ENCODE measurements at regions not wholly inside any gene's neighbourhood (a gene's known extent, or its start where the extent isn't known, plus 50 kb on each side); places are given as distances from the start of the nearest gene placed in this dataset.

DNA sequence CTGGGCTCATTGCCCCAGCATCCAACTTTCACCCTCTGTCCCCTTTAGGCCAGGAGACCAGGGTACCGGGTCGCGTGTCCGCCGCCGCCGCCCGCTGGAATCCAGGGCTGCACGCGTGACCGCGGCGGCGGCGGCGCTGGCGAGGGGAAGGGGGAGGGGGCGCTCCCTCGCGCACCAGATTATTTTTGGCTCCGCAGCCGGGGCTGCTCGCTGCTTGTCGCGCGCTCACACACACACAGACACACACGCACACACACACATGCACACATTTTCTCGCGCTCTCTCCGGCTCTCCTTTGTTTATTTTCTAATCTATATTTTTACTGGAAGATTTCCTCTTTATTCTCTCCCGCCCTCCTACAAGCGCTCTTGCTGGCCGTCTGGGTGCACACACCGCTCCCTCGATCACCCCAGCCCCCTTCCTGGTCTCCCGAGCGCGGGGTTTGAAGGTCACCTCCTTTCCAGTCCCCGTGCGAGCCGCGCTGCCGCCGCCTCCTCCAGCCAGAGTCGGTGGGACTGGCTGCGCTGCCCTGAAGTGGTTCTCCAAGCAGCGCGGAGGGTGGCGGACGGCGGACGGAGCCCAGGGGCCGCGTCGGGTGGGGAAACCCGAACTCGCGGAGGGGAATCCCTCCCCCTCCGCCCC, 921.4 kb upstream of the EEF2KMT start (continued):
- TF ChIP-seq ZNF214 (tag by site-specific recombination; IDR thresholded peaks at IDR 0.05; ENCODE audit: borderline replicate concordance) (no peak), ZNF701 (tag by site-specific recombination; IDR thresholded peaks at IDR 0.05) (no peak), ZNF248 (tag by site-specific recombination; IDR thresholded peaks at IDR 0.05) (no peak), ZBTB1 (tag by site-specific recombination; IDR thresholded peaks at IDR 0.05) (no peak)
- TF ChIP-seq, protein P1, sequence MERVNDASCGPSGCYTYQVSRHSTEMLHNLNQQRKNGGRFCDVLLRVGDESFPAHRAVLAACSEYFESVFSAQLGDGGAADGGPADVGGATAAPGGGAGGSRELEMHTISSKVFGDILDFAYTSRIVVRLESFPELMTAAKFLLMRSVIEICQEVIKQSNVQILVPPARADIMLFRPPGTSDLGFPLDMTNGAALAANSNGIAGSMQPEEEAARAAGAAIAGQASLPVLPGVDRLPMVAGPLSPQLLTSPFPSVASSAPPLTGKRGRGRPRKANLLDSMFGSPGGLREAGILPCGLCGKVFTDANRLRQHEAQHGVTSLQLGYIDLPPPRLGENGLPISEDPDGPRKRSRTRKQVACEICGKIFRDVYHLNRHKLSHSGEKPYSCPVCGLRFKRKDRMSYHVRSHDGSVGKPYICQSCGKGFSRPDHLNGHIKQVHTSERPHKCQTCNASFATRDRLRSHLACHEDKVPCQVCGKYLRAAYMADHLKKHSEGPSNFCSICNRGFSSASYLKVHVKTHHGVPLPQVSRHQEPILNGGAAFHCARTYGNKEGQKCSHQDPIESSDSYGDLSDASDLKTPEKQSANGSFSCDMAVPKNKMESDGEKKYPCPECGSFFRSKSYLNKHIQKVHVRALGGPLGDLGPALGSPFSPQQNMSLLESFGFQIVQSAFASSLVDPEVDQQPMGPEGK (tag by site-specific recombination; IDR thresholded peaks at IDR 0.05) = no peak

DNA sequence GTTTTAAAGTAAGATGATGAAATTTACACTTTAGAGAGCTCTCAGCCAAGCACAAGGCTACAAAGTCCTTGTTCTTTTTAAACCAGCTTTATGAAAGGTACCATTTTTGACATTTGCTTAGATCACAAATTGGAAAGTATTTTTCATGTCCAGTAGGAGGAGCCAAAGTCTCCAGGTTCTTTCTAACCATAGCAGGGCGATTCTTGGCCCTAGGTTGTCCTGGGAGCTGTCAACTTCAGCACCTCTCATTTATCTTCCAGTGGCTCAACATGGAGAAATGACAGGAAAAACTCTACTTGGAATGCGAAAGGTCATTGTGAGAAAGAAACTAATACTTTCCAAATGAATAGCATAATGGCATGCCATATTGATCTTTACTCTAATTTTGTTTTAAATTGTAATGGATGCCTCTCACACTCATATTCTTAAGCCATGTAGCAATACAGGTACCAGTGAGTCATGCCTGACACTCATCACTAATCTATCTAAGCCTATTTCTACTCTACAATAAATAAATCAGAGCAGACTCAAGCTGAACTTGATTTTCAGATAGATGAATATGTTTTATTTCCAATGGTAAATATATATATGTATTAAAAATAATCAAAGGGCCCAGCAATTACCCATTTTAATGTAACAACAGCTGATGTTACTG, 919.1 kb upstream of the EEF2KMT start:
- TF ChIP-seq ZNF654 (tag by site-specific recombination; IDR thresholded peaks at IDR 0.05; ENCODE audit: low read depth) (peak; percentile 21), ZSCAN30 (tag by site-specific recombination; IDR thresholded peaks at IDR 0.05) (no peak), ZNF274 (IDR thresholded peaks at IDR 0.05; ENCODE audit: low read length) (no peak), ZNF274 (tag by site-specific recombination; IDR thresholded peaks at IDR 0.05; ENCODE audit: borderline replicate concordance) (no peak), ZNF19 (tag by site-specific recombination; IDR thresholded peaks at IDR 0.05; ENCODE audit: low read depth) (no peak), HOXC10 (CRISPR knock-in tag; IDR thresholded peaks at IDR 0.05) (no peak), ZNF549 (tag by site-specific recombination; IDR thresholded peaks at IDR 0.05) (no peak)
- TF ChIP-seq, protein P2, sequence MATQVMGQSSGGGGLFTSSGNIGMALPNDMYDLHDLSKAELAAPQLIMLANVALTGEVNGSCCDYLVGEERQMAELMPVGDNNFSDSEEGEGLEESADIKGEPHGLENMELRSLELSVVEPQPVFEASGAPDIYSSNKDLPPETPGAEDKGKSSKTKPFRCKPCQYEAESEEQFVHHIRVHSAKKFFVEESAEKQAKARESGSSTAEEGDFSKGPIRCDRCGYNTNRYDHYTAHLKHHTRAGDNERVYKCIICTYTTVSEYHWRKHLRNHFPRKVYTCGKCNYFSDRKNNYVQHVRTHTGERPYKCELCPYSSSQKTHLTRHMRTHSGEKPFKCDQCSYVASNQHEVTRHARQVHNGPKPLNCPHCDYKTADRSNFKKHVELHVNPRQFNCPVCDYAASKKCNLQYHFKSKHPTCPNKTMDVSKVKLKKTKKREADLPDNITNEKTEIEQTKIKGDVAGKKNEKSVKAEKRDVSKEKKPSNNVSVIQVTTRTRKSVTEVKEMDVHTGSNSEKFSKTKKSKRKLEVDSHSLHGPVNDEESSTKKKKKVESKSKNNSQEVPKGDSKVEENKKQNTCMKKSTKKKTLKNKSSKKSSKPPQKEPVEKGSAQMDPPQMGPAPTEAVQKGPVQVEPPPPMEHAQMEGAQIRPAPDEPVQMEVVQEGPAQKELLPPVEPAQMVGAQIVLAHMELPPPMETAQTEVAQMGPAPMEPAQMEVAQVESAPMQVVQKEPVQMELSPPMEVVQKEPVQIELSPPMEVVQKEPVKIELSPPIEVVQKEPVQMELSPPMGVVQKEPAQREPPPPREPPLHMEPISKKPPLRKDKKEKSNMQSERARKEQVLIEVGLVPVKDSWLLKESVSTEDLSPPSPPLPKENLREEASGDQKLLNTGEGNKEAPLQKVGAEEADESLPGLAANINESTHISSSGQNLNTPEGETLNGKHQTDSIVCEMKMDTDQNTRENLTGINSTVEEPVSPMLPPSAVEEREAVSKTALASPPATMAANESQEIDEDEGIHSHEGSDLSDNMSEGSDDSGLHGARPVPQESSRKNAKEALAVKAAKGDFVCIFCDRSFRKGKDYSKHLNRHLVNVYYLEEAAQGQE (tag by site-specific recombination; IDR thresholded peaks at IDR 0.05) = peak; percentile 61; the same call in 1 of the 2 replicates
- ChIA-PET CTCF (interaction anchor here (0.6 to 1.7 kb wide), 9 partner anchors 12 to 857 kb away, joined by 3 to 6 read pairs (median 4); no protein-coding TSS in a partner anchor), POLR2A (no interaction called here)
- Histone ChIP-seq H3K4me1 (ENCODE audit: control insufficient read depth, insufficient read depth, low read length) (no peaks in the 10 kb centered on the region), H3K36me3 (ENCODE audit: control insufficient read depth in 2 of 2, insufficient read depth in 1 of 2, low read length in 2 of 2) (no peaks in the 10 kb centered on the region), H3K9me3 (ENCODE audit: control insufficient read depth, insufficient read depth, low read depth, low read length) (no peaks in the 10 kb centered on the region), H3K27ac (ENCODE audit: extremely low read depth, low read depth, low read length) (no peak overlapping the region), H3K4me3 (ENCODE audit: low read depth, low read length) (no peak overlapping the region)

DNA sequence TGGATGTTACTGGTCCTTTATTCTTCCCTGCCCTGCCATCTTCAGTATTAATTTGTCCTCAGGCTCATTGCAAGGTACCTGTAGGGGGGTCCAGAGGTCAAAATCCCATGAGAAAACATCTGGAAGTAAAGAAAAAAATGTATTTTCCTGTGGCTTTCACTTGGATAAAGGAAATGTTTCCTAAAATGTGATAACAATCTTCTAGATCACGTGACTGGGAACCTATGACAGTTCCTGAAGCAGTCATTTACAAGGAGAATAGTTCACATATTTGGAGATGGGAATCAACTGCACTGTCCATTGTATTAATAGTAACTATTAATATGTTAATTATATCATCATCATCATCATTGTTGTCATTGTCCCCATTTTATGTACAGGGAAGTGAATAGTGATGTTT, 915.1 kb upstream of the EEF2KMT start:
- Histone ChIP-seq H3K4me1 (ENCODE audit: control insufficient read depth, insufficient read depth, low read length) (no peaks in the 10 kb centered on the region), H3K9me3 (ENCODE audit: control insufficient read depth, insufficient read depth, low read depth, low read length) (no peaks in the 10 kb centered on the region), H3K36me3 (ENCODE audit: control insufficient read depth in 2 of 2, insufficient read depth in 1 of 2, low read length in 2 of 2) (no peaks in the 10 kb centered on the region), H3K4me3 (ENCODE audit: low read depth, low read length) (no peak overlapping the region), H3K27ac (ENCODE audit: extremely low read depth, low read depth, low read length) (no peak overlapping the region)
- CTCF ChIA-PET = interaction anchor here (1.3 kb wide), 1 partner anchor 68 kb away, joined by 4 read pairs; no protein-coding TSS in a partner anchor
- POLR2A ChIA-PET = no interaction called here
- no peak for TF ChIP-seq HOXD13 (CRISPR knock-in tag; IDR thresholded peaks at IDR 0.05; ENCODE audit: borderline replicate concordance)
- no peak for TF ChIP-seq GLIS1 (tag by site-specific recombination; IDR thresholded peaks at IDR 0.05)
- TF ChIP-seq, protein P3, sequence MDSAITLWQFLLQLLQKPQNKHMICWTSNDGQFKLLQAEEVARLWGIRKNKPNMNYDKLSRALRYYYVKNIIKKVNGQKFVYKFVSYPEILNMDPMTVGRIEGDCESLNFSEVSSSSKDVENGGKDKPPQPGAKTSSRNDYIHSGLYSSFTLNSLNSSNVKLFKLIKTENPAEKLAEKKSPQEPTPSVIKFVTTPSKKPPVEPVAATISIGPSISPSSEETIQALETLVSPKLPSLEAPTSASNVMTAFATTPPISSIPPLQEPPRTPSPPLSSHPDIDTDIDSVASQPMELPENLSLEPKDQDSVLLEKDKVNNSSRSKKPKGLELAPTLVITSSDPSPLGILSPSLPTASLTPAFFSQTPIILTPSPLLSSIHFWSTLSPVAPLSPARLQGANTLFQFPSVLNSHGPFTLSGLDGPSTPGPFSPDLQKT (IDR thresholded peaks at IDR 0.05; ENCODE audit: borderline replicate concordance, low read depth, low read length) = no peak
- TF ChIP-seq, protein P4, sequence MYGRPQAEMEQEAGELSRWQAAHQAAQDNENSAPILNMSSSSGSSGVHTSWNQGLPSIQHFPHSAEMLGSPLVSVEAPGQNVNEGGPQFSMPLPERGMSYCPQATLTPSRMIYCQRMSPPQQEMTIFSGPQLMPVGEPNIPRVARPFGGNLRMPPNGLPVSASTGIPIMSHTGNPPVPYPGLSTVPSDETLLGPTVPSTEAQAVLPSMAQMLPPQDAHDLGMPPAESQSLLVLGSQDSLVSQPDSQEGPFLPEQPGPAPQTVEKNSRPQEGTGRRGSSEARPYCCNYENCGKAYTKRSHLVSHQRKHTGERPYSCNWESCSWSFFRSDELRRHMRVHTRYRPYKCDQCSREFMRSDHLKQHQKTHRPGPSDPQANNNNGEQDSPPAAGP (tag by site-specific recombination; IDR thresholded peaks at IDR 0.05) = no peak
- TF ChIP-seq, protein P5, sequence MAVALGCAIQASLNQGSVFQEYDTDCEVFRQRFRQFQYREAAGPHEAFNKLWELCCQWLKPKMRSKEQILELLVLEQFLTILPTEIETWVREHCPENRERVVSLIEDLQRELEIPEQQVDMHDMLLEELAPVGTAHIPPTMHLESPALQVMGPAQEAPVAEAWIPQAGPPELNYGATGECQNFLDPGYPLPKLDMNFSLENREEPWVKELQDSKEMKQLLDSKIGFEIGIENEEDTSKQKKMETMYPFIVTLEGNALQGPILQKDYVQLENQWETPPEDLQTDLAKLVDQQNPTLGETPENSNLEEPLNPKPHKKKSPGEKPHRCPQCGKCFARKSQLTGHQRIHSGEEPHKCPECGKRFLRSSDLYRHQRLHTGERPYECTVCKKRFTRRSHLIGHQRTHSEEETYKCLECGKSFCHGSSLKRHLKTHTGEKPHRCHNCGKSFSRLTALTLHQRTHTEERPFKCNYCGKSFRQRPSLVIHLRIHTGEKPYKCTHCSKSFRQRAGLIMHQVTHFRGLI (tag by site-specific recombination; IDR thresholded peaks at IDR 0.05) = no peak
- no peak for TF ChIP-seq ZNF596 (tag by site-specific recombination; IDR thresholded peaks at IDR 0.05)
- TF ChIP-seq, protein P6, sequence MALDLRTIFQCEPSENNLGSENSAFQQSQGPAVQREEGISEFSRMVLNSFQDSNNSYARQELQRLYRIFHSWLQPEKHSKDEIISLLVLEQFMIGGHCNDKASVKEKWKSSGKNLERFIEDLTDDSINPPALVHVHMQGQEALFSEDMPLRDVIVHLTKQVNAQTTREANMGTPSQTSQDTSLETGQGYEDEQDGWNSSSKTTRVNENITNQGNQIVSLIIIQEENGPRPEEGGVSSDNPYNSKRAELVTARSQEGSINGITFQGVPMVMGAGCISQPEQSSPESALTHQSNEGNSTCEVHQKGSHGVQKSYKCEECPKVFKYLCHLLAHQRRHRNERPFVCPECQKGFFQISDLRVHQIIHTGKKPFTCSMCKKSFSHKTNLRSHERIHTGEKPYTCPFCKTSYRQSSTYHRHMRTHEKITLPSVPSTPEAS (tag by site-specific recombination; IDR thresholded peaks at IDR 0.05) = no peak

Measured in HEK293 (cell line).